Panc1 (cell line): ENCODE measurements at regions not wholly inside any gene's neighbourhood (a gene's known extent, or its start where the extent isn't known, plus 50 kb on each side); places are given as distances from the start of the nearest gene placed in this dataset.

ENCODE experiments used
- ATAC-seq: fragments of 200-7000 bp; cut with Tn5 transposase; 2 replicates; pipeline ENCODE4 v1.9.1; 2020; ENCODE audit warnings: mild to moderate bottlenecking, moderate library complexity
- BruUV-seq: library from RNA; stranded (reverse); fragments of 400-500 nt; replicated peaks from 2 replicates; lab custom pipeline; 2021; lab: Mats Ljungman, UMichigan
- CTCF ChIA-PET: fragments of 300-600 bp; sonication (Branson Sonifier 250); formaldehyde crosslinking; loops from one replicate; lab custom pipeline; 2022; ENCODE audit warnings: antibody characterized with exemption; lab: Charles Lee
- POLR2A ChIA-PET: fragments of 300-600 bp; sonication (Branson Sonifier 250); formaldehyde crosslinking; loops from one replicate; lab custom pipeline; 2022; ENCODE audit warnings: antibody characterized with exemption; lab: Charles Lee
- DNase-seq: peaks from one replicate; pipeline ENCODE4 v3.0.0-alpha.2; 2010; ENCODE audit warnings: low read depth, low spot score
- H3K27ac ChIP-seq: 2 replicates; pipeline ENCODE4 v1.5.1; 2011; ENCODE audit warnings: mild to moderate bottlenecking, low read length, inconsistent platforms
- H3K27me3 ChIP-seq: fragments of 200-500 bp; sonication (Bioruptor generic); 2 replicates; pipeline ENCODE4 v1.6.0; 2014; ENCODE audit warnings: low read length, inconsistent platforms; ENCODE audit not compliant: control insufficient read depth, insufficient read depth
- H3K36me3 ChIP-seq: fragments of 200-500 bp; sonication (Bioruptor generic); 2 replicates; pipeline ENCODE4 v1.5.1; 2014; ENCODE audit warnings: inconsistent platforms, mild to moderate bottlenecking, low read length, moderate library complexity; ENCODE audit not compliant: control insufficient read depth, insufficient read depth
- H3K4me1 ChIP-seq: 2 replicates; pipeline ENCODE4 v1.5.1; 2011; ENCODE audit warnings: inconsistent platforms, mild to moderate bottlenecking, low read length, moderate library complexity; ENCODE audit not compliant: control insufficient read depth, insufficient read depth
- H3K4me3 ChIP-seq, 2 experiments: 2 replicates each; pipeline ENCODE4 v1.5.1; 2011 to 2012; ENCODE audit warnings: low read depth in 2 of 2, low read length in 2 of 2, mild to moderate bottlenecking in 2 of 2, inconsistent platforms in 1 of 2, moderate library complexity in 1 of 2
- H3K9me3 ChIP-seq: fragments of 200-500 bp; sonication (Bioruptor generic); 2 replicates; pipeline ENCODE4 v1.5.1; 2014; ENCODE audit warnings: low read depth, mild to moderate bottlenecking, inconsistent platforms, low read length, moderate library complexity; ENCODE audit not compliant: control insufficient read depth, insufficient read depth
- CTCF ChIP-seq: fragments of 450-650 bp; IDR thresholded peaks from 2 replicates; pipeline ENCODE4 v1.5.1; 2017; ENCODE audit warnings: mild to moderate bottlenecking
- POLR2AphosphoS5 ChIP-seq: IDR thresholded peaks from 2 replicates; pipeline ENCODE4 v1.6.1; 2012; ENCODE audit warnings: mild to moderate bottlenecking, low read depth, low read length, moderate library complexity
- REST ChIP-seq, 2 experiments: IDR thresholded peaks; 2 replicates each; pipeline ENCODE4 v1.6.1; 2011 to 2012; ENCODE audit warnings: low read depth in 2 of 2, control low read depth in 1 of 2, low read length in 1 of 2, mild to moderate bottlenecking in 1 of 2, moderate library complexity in 1 of 2; ENCODE audit not compliant: insufficient read depth in 1 of 2
- SIN3A ChIP-seq: IDR thresholded peaks from 2 replicates; pipeline ENCODE4 v1.6.1; 2012; ENCODE audit warnings: low read depth, mild to moderate bottlenecking, low read length, moderate library complexity, borderline replicate concordance; ENCODE audit not compliant: insufficient read depth
- TCF7L2 ChIP-seq: IDR thresholded peaks from 2 replicates; pipeline ENCODE4 v1.6.1; 2011; ENCODE audit warnings: mild to moderate bottlenecking, low read depth, low read length, inconsistent platforms
- in situ Hi-C: cut with HindIII; loops from 2 replicates; pipeline ENCODE4 v1.10.0; 2016; ENCODE audit warnings: low sequenced_read_pairs, low pct_unique_long_range_greater_than_20kb
- intact Hi-C: fragments of 100-400 bp; cut with micrococcal nuclease; formaldehyde crosslinking; loops from one replicate; pipeline ENCODE4 v1.10.0; 2022; ENCODE audit not compliant: unreplicated experiment

- Histone ChIP-seq H3K9me3 (no peaks in the 10 kb centered on the region), H3K4me1 (no peaks in the 10 kb centered on the region), H3K36me3 (no peaks in the 10 kb centered on the region), H3K27me3 (no peaks in the 10 kb centered on the region), H3K4me3 (no peak overlapping the region), H3K27ac (no peak overlapping the region)
- BruUV-seq, result no TSS peak
- intact Hi-C loops (no loop called here), in situ Hi-C loops (no loop called here)
- CTCF ChIA-PET, result no interaction called here
- POLR2A ChIA-PET, result no interaction called here
- DNase-seq, result no peak
- ATAC-seq, result no peak
- TF ChIP-seq SIN3A (no peak), POLR2AphosphoS5 (no peak), CTCF (no peak), REST (IDR thresholded peaks at IDR 0.05; ENCODE audit: insufficient read depth in 1 of 2, low read depth in 2 of 2, low read length in 1 of 2) (no peak), TCF7L2 (no peak)
Measured at GRCh38 chr4:181646864-181647263, 596.3 kb upstream of the TENM3 start.

GRCh38 chr4:181647396-181648147 is 595.6 kb upstream of the TENM3 start:
- intact Hi-C loops, result no loop called here
- no peak overlapping the region for H3K4me3 ChIP-seq
- TF ChIP-seq TCF7L2, result no peak
- TF ChIP-seq POLR2AphosphoS5, result no peak
- TF ChIP-seq REST (IDR thresholded peaks at IDR 0.05; ENCODE audit: insufficient read depth in 1 of 2, low read depth in 2 of 2, low read length in 1 of 2), result no peak
- TF ChIP-seq SIN3A, result no peak
- no peak for TF ChIP-seq CTCF

More at GRCh38 chr4:181647396-181648147, 595.6 kb upstream of the TENM3 start:
- H3K4me1 ChIP-seq, result no peaks in the 10 kb centered on the region
- ATAC-seq (no peak), DNase-seq (no peak)
- in situ Hi-C loops, result no loop called here
- POLR2A ChIA-PET, result no interaction called here
- H3K27me3 ChIP-seq, result no peaks in the 10 kb centered on the region
- CTCF ChIA-PET, result no interaction called here
- no TSS peak for BruUV-seq
- no peak overlapping the region for H3K27ac ChIP-seq
- no peaks in the 10 kb centered on the region for H3K36me3 ChIP-seq
- no peaks in the 10 kb centered on the region for H3K9me3 ChIP-seq
